Myocyte (in vitro differentiated cells): ENCODE measurements at regions not wholly inside any gene's neighbourhood (a gene's known extent, or its start where the extent isn't known, plus 50 kb on each side); places are given as distances from the start of the nearest gene placed in this dataset.
"Not testable (repeated sequence)": the region's sequence is repeated elsewhere in the genome, so short reads cannot be mapped to it uniquely, and the experiment has no call there.

Experiments
- DNase-seq: peaks from one replicate; pipeline ENCODE4 v3.0.0-alpha.2; 2012; ENCODE audit warnings: low read depth

DNA sequence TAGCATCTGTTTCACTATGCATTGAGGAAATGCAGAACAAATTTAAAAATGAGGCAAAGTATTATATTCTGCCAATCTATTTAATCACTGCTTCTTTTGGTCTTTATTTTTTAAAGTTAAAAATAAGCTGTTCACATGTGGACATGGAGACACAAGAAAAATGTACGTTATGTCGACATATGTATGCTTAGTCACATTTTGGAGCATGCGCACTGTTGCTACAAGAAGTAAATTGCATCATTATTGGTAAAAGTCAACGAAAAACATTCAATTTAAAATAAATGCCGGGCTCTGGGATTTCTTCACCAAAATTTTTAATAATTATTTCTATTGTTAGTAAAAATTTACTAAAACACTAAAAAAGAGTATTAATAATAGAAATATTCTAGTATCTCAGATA, 876.3 kb upstream of the CTNND2 start:
- no peak for DNase-seq

- no peak for DNase-seq
These were observed 873.1 kb upstream of the CTNND2 start for GRCh38 chr5:12777342-12777741.

- no peak for DNase-seq
These were observed 868.0 kb upstream of the CTNND2 start for GRCh38 chr5:12772276-12772675.

- no peak for DNase-seq
These were observed 855.1 kb upstream of the CTNND2 start for GRCh38 chr5:12759377-12759776.

GRCh38 chr5:12757035-12757434, 852.8 kb upstream of the CTNND2 start:
- DNase-seq = no peak

- no peak for DNase-seq
These were observed 841.3 kb upstream of the CTNND2 start for GRCh38 chr5:12745537-12745936.

DNA sequence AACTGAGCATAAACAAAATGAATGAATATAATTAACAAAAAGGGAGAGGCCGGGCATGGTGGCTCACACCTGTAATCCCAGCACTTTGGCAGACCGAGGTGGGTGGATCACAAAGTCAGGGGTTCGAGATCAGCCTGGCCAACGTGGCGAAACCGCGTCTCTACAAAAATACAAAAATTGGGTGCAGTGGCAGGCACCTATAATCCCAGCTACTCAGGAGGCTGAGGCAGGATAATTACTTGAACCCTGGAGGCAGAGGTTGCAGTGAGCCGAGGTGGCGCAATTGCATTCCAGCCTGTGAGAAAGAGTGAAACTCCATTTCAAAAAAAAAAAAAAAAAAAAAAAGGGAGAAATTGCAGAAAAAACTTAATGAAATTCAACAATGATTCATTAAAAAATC, 839.3 kb upstream of the CTNND2 start:
- no peak for DNase-seq

- DNase-seq = no peak
These were observed 826.1 kb upstream of the CTNND2 start for GRCh38 chr5:12730354-12730753.

DNA sequence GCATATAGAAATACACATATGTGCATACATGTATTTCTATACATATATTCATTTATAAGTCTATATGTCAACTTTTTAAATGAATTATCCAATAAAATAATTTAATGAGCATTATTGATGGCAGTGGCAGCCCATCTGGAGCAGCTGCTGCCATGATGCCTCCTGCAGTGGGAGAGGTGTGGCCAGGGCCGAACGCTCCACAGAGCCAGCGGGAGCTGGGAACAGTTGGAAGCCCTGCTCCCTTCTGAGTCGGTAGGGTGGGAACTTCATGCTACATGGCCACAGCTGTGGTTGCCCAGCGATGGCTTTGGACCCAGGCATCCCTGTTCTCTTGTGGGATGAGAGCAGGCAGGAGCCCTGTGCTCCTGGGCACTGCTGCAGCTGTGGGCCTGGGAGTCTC, 812.4 kb upstream of the CTNND2 start:
- no peak for DNase-seq

DNA sequence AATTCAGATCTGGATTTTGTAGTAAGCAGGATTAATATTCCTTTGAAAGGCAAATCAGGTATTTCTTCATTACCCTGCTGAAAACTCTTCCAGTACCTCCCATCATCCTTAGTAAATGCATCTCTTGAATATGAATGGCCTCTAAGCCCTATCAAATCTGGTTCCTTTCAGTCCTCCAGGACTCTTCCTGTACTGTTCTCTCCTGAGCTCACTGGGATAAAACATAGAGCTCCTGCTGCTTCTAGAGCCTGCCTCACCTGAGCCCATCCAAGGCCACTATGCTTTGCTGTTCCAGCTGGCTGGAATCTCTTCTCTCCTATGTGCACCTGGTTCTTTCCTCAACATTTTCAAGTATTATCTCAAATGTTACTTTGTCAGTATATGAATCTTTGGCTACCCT, 803.3 kb upstream of the CTNND2 start:
- no peak for DNase-seq

- DNase-seq = no peak
These were observed 800.7 kb upstream of the CTNND2 start for GRCh38 chr5:12704955-12705354.

DNA sequence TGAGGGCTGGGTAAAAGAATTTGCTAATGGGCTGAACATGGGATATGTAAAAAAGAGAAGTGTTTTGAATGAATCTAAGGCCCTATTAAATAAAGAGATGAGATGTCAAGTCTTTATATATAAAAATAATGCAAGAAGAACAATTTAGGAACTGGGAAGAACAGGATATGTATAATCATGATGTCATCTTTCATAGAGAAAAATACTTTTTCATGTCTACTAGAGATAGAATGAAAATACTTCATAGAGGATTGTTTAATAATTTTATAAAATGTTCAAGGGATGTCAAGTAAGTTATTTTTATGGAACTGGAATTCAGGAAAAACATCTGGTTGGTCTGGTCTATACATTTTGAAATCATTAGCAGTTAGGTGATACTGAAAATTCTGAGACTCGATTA, 799.0 kb upstream of the CTNND2 start:
- no peak for DNase-seq

- no peak for DNase-seq
These were observed 791.4 kb upstream of the CTNND2 start for GRCh38 chr5:12695651-12696050.

GRCh38 chr5:12691330-12691729, 787.1 kb upstream of the CTNND2 start:
- no peak for DNase-seq

GRCh38 chr5:12690361-12690760, 786.1 kb upstream of the CTNND2 start:
- no peak for DNase-seq

GRCh38 chr5:12683249-12683648, 779.0 kb upstream of the CTNND2 start:
- DNase-seq = no peak

DNA sequence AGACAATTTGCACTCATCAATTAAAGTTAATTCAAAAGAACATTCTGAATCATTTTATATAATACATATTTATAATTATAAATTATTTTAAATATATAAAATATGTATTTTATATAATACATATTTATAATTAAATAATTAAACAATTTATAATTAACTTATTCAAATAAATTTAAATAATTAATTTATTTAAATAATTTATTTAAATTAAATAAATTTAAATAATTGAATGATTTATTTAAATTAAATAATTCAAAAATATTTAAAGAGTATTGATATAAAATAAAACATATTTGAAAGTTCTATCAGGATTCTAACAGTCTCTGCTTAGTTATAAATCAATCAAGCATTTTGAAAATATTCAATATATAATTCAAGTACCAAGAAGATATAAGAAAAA, 775.5 kb upstream of the CTNND2 start:
- no peak for DNase-seq

DNA sequence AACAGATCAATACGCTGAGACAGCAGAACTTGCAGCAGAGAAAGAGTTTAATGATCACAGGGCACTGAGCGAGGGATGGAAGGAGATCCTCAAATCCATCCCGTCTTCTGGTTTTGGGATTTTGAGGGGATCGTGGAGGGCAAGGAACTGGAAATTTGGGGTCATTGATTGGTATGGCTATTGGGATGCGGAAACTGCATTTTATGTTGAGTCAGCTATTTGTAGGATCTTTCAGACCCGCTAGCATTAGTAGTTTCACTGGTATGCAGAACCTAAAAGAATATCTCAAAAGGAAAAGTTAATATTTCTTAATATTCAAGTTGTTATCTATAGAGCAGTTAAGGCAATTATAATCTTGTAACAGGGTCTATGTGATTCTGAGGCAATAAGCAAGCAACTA, 771.7 kb upstream of the CTNND2 start:
- DNase-seq = no peak

GRCh38 chr5:12672141-12672540, 767.9 kb upstream of the CTNND2 start:
- DNase-seq = no peak

GRCh38 chr5:12669326-12669725, 765.1 kb upstream of the CTNND2 start:
- no peak for DNase-seq

- no peak for DNase-seq
These were observed 764.3 kb upstream of the CTNND2 start for GRCh38 chr5:12668564-12668963.

GRCh38 chr5:12667818-12668217, 763.6 kb upstream of the CTNND2 start:
- not testable (repeated sequence) for DNase-seq

DNA sequence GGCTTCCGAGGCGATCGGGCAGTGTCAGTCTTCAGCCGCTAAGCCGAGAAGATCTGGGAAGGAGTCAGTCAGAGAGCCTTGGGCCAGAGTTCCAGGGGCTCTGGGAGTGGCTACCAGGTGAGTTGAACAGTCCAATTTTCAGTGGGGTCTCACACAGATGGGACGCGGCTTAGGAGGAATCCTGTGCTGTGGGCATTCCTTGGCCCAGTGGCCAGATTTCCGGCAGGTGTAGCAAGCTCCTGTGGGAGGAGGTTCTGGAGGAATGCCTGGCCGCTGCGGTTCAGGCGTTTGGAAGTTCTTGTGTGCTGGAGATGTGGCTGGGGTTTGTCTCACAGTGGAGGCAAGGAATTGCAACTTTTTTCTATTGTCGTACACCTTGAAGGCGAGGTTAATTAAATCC, 761.5 kb upstream of the CTNND2 start:
- not testable (repeated sequence) for DNase-seq

DNA sequence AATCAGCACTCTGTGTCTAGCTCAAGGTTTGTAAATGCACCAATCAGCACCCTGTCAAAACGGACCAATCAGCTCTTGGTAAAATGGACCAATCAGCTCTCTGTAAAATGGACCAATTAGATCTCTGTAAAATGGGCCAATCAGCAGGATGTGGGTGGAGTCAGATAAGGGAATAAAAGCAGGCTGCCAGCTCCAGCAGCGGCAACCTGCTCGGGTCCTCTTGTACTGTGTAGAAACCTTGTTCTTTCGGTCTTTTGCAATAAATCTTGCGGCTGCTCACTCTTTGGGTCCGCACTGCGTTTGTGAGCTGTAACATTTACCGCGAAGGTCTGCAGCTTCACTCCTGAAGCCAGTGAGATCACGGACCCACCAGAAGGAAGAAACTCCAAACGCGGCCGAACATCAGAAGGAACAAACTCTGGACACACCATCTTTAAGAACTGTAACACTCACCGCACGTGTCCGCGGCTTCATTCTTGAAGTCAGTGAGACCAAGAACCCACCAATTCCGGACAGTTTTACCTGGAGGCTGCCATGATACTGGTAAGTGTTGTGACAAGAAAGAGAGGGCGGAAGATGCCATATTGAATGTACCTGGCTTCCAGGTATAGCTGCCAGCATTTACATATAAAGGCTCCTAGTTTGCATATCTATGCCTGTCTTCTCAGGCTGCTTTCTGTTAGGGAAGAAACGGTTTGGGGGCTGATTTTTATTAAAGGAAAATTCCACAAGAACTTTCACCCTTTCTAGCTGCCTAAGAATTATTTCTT, 758.5 kb upstream of the CTNND2 start:
- DNase-seq = no peak
